GM23248 (cell line): ENCODE measurements at regions not wholly inside any gene's neighbourhood (a gene's known extent, or its start where the extent isn't known, plus 50 kb on each side); places are given as distances from the start of the nearest gene placed in this dataset.

Source experiments
- DNase-seq: peaks from one replicate; pipeline ENCODE4 v3.0.0-alpha.2; 2015
- H2AFZ ChIP-seq: fragments of 200-600 bp; sonication (generic); 2 replicates; pipeline ENCODE4 v1.6.1; 2016; ENCODE audit warnings: antibody characterized with exemption
- H3F3A ChIP-seq: fragments of 200-600 bp; sonication (generic); 2 replicates; pipeline ENCODE4 v1.6.1; 2016; ENCODE audit warnings: mild to moderate bottlenecking, antibody characterized with exemption, mixed run types; ENCODE audit not compliant: insufficient read depth
- H3K27ac ChIP-seq: fragments of 200-600 bp; sonication (generic); 2 replicates; pipeline ENCODE4 v1.5.1; 2016; ENCODE audit warnings: mild to moderate bottlenecking
- H3K27me3 ChIP-seq: fragments of 200-600 bp; sonication (generic); replicated peaks from 2 replicates; pipeline ENCODE4 v1.6.1; 2016; ENCODE audit warnings: mild to moderate bottlenecking; ENCODE audit not compliant: insufficient read depth
- H3K36me3 ChIP-seq: fragments of 200-600 bp; sonication (generic); 2 replicates; pipeline ENCODE4 v1.6.1; 2016; ENCODE audit warnings: low read depth, mild to moderate bottlenecking
- H3K4me1 ChIP-seq: fragments of 200-600 bp; sonication (generic); 2 replicates; pipeline ENCODE4 v1.6.1; 2016; ENCODE audit warnings: mild to moderate bottlenecking; ENCODE audit not compliant: insufficient read depth
- H3K4me2 ChIP-seq: fragments of 200-600 bp; sonication (generic); one replicate; pipeline ENCODE4 v1.6.1; 2016; ENCODE audit warnings: mild to moderate bottlenecking; ENCODE audit not compliant: unreplicated experiment
- H3K4me3 ChIP-seq: fragments of 200-600 bp; sonication (generic); 2 replicates; pipeline ENCODE4 v1.5.1; 2016; ENCODE audit warnings: mild to moderate bottlenecking
- H3K79me2 ChIP-seq: fragments of 200-600 bp; sonication (generic); 2 replicates; pipeline ENCODE4 v1.6.1; 2016; ENCODE audit warnings: mild to moderate bottlenecking; ENCODE audit not compliant: insufficient read depth
- H3K9ac ChIP-seq: fragments of 200-600 bp; sonication (generic); 2 replicates; pipeline ENCODE4 v1.6.1; 2016; ENCODE audit warnings: mild to moderate bottlenecking
- H3K9me2 ChIP-seq: fragments of 200-600 bp; sonication (generic); 2 replicates; pipeline ENCODE4 v1.6.1; 2016; ENCODE audit warnings: mixed run types, mild to moderate bottlenecking, moderate library complexity; ENCODE audit not compliant: insufficient read depth
- H3K9me3 ChIP-seq: fragments of 200-600 bp; sonication (generic); one replicate; pipeline ENCODE4 v1.6.1; 2017; ENCODE audit warnings: low read depth
- H4K20me1 ChIP-seq: fragments of 200-600 bp; sonication (generic); 2 replicates; pipeline ENCODE4 v1.6.0; 2016; ENCODE audit not compliant: insufficient read depth
- EZH2 ChIP-seq: fragments of 200-600 bp; sonication (generic); IDR thresholded peaks from 2 replicates; pipeline ENCODE4 v1.6.1; 2018; ENCODE audit warnings: antibody characterized with exemption, mild to moderate bottlenecking; ENCODE audit not compliant: insufficient read depth, poor library complexity, severe bottlenecking
- EZH2phosphoT487 ChIP-seq: fragments of 200-600 bp; sonication (generic); IDR thresholded peaks from 2 replicates; pipeline ENCODE4 v1.6.1; 2018; ENCODE audit warnings: antibody characterized with exemption, moderate library complexity, mild to moderate bottlenecking, low read depth; ENCODE audit not compliant: insufficient read depth
- WGBS, 2 experiments: methylation state at CpG; one replicate each; pipeline ENCODE4 v1.1.6; 2015 to 2017; ENCODE audit warnings: low lambda C conversion rate in 2 of 2, low coverage in 1 of 2; ENCODE audit errors: missing lambda C conversion rate in 2 of 2; 5-methylcytosine and 5-hydroxymethylcytosine counted together
- in situ Hi-C: fragments of 300-500 bp; cut with MboI; formaldehyde crosslinking; loops from 2 replicates; pipeline ENCODE4 v1.15.0; 2020

DNA sequence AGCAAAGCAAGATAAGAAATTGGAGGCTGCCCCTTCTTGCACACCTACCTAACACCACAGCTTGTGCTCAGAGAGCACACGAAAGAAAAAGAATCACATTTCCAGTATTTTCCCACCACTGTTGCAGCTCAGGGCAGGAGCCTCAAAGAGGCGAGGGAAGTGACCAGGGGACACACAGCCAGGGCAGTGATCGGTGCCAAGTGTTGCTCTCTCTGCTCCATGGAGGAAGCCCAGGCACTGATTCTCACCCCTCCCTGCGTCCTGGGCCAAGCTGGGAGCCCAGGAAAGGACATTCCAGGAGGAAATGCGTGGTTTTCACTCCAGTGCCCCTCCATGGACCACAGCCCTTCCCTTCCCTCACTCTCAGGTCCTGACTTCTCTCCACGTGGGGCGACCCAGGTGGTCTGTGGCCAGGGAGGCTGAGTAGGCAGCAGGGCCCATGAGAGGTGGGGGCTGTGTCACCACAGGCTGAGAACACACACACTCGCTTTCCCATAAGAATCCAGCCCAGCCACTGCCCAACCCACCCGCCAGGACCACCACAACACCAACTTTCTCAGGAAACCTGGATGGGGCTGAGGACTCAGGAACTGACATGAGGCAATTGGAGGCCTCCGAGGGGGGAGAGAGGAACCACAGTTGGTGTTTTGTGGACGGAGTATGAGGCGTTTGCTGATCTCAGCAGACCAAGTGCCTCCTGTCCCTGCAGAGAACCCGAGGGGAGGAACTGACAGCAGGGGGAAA lies 81.7 kb upstream of the MAFB start:
- 27 to 34% methylated on average over 13 of the region's 13 CpGs for WGBS, 2 experiments
- H3K9me2 ChIP-seq = no peaks in the 10 kb centered on the region
- DNase-seq = no peak
- H3K9me3 ChIP-seq = no peaks in the 10 kb centered on the region
- in situ Hi-C loops = no loop called here
- H3K9ac ChIP-seq = no peak overlapping the region
- H3K4me2 ChIP-seq = no peak overlapping the region
- H4K20me1 ChIP-seq = no peaks in the 10 kb centered on the region
- TF ChIP-seq EZH2phosphoT487 = no peak
- TF ChIP-seq EZH2 = no peak
- no peak overlapping the region for H3K27ac ChIP-seq
- H3K36me3 ChIP-seq = no peaks in the 10 kb centered on the region
- H3K27me3 ChIP-seq = 0 out of 2 replicates have a peak, but pooled peaks cover 6% of the 10 kb centered on the region
- no peak overlapping the region for H3K4me3 ChIP-seq
- H2AFZ ChIP-seq = no peak overlapping the region
- no peaks in the 10 kb centered on the region for H3K79me2 ChIP-seq
- H3F3A ChIP-seq = no peaks in the 10 kb centered on the region
- H3K4me1 ChIP-seq = no peaks in the 10 kb centered on the region

DNA sequence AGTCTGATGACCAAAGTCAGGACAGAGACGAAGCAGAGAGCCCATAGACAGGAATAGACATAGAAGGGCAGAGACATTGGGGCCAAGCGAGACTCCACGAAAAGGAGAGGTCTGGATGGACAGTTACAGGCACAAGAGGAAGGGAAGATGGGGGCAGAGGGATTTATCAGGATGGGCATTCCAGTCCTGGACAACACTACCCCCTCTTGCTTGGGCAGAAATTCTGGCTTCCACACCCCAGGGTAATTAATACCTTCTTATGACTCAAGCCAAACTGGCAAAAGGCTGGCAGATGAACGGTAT lies 82.2 kb upstream of the MAFB start:
- WGBS, 2 experiments = 60 to 67% methylated on average over 4 of the region's 4 CpGs
- Histone ChIP-seq H3K9ac (no peak overlapping the region), H3K4me3 (no peak overlapping the region), H3K79me2 (no peaks in the 10 kb centered on the region), H3F3A (no peaks in the 10 kb centered on the region), H2AFZ (no peak overlapping the region), H3K4me1 (no peaks in the 10 kb centered on the region), H3K9me2 (no peaks in the 10 kb centered on the region), H3K4me2 (no peak overlapping the region), H3K9me3 (no peaks in the 10 kb centered on the region), H3K27ac (no peak overlapping the region), H4K20me1 (no peaks in the 10 kb centered on the region), H3K36me3 (no peaks in the 10 kb centered on the region), H3K27me3 (0 out of 2 replicates have a peak, but pooled peaks cover 3% of the 10 kb centered on the region)
- DNase-seq = no peak
- in situ Hi-C loops = no loop called here
- no peak for TF ChIP-seq EZH2phosphoT487

DNA sequence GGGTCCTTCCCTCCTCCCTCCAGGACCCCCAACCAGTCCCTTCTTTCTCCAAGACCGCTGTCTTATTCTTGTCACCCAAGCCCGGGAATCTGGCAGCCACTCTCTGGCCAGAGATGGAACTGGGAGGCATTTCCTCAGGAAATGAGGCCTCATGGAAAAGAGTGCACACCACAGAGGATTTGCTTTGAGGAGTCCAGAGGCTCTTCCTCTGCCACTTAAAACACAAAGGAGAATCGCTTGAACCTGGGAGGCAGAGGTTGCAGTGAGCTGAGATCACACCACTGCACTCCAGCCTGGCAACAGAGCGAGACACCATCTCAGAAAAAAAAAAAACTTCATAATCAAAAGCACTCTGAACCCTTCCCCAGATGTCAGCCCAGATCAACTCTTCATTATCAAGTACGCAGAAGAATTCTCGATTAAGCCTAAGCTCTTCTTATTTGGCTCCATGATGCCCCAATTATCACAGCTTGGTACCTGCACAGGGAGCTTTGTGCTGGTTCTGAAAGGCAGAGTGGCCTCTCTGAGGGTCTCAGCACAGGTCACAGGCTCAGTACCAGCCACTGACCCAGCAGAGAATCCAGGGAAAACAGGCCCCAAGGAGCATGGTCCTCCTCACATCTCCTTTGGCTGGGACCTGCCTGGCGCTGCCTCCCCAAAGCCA lies 82.9 kb upstream of the MAFB start:
- Histone ChIP-seq H3K4me1 (no peaks in the 10 kb centered on the region), H3K79me2 (no peaks in the 10 kb centered on the region), H3K4me2 (no peak overlapping the region), H3K9me2 (no peaks in the 10 kb centered on the region), H2AFZ (no peak overlapping the region), H3K9ac (no peak overlapping the region), H3K4me3 (no peak overlapping the region), H3K27me3 (no peaks in the 10 kb centered on the region), H3K9me3 (no peaks in the 10 kb centered on the region), H3F3A (no peaks in the 10 kb centered on the region), H3K27ac (no peak overlapping the region), H3K36me3 (no peaks in the 10 kb centered on the region), H4K20me1 (no peaks in the 10 kb centered on the region)
- no peak for DNase-seq
- 58 to 69% methylated on average over 7 of the region's 7 CpGs for WGBS, 2 experiments
- TF ChIP-seq EZH2phosphoT487 (no peak), EZH2 (no peak)
- in situ Hi-C loops = no loop called here

GRCh38 chr20:40773376-40773775 lies 84.3 kb upstream of the MAFB start:
- no peaks in the 10 kb centered on the region for H3F3A ChIP-seq
- no peak overlapping the region for H2AFZ ChIP-seq
- no peaks in the 10 kb centered on the region for H3K9me2 ChIP-seq
- H4K20me1 ChIP-seq = no peaks in the 10 kb centered on the region
- no peak overlapping the region for H3K27ac ChIP-seq
- 29 to 33% methylated on average over 3 of the region's 3 CpGs for WGBS, 2 experiments
- no peaks in the 10 kb centered on the region for H3K79me2 ChIP-seq
- no peak overlapping the region for H3K9ac ChIP-seq
- no peaks in the 10 kb centered on the region for H3K36me3 ChIP-seq
- H3K9me3 ChIP-seq = no peaks in the 10 kb centered on the region
- no peak overlapping the region for H3K4me3 ChIP-seq
- no peak for DNase-seq
- TF ChIP-seq EZH2phosphoT487 (no peak), EZH2 (no peak)
- H3K4me2 ChIP-seq = no peak overlapping the region
- in situ Hi-C loops = no loop called here
- H3K27me3 ChIP-seq = no peaks in the 10 kb centered on the region
- H3K4me1 ChIP-seq = no peaks in the 10 kb centered on the region
